ENCODE measurements at regions not wholly inside any gene's neighbourhood (a gene's known extent, or its start where the extent isn't known, plus 50 kb on each side); places are given as distances from the start of the nearest gene placed in this dataset.
"Not testable (repeated sequence)": the region's sequence is repeated elsewhere in the genome, so short reads cannot be mapped to it uniquely, and the experiment has no call there.

- Mint-ChIP-seq H3K4me1 (peaks cover 24% of the 10 kb centered on the region), H3K27me3 (ENCODE audit: insufficient read depth, low read depth) (no peaks in the 10 kb centered on the region), H3K4me3 (no peak overlapping the region), H3K27ac (no peak overlapping the region), H3K9me3 (peaks cover 2% of the 10 kb centered on the region), H3K36me3 (peaks cover 2% of the 10 kb centered on the region)
- Histone ChIP-seq H3K27ac (no peak overlapping the region), H4K20me1 (ENCODE audit: low read depth) (no peaks in the 10 kb centered on the region), H3K9me3 (ENCODE audit: low read depth) (no peaks in the 10 kb centered on the region), H3K4me3 (no peak overlapping the region), H3K4me2 (no peak overlapping the region), H2AFZ (replicated peaks) (no peak overlapping the region), H3K9ac (no peak overlapping the region), H3K27me3 (no peaks in the 10 kb centered on the region), H3F3A (ENCODE audit: low read depth) (no peaks in the 10 kb centered on the region), H3K4me1 (peaks cover 7% of the 10 kb centered on the region), H3K79me2 (ENCODE audit: low read depth) (no peaks in the 10 kb centered on the region), H3K36me3 (no peaks in the 10 kb centered on the region)
- DNase-seq (ENCODE audit: low spot score): no peak
- TF ChIP-seq EZH2 (IDR thresholded peaks at IDR 0.05): no peak
- no peak for TF ChIP-seq CTCF (IDR thresholded peaks at IDR 0.05)
- TF ChIP-seq EZH2phosphoT487 (IDR thresholded peaks at IDR 0.05): no peak
These were observed 132.8 kb downstream of the LAT start for GRCh38 chr16:29117631-29118030.

- no peaks in the 10 kb centered on the region for H3K9me3 Mint-ChIP-seq
These were observed 132.1 kb downstream of the LAT start for GRCh38 chr16:29116980-29117379.

GRCh38 chr16:29116207-29116606 is 131.4 kb downstream of the LAT start:
- H3K27me3 Mint-ChIP-seq (ENCODE audit: insufficient read depth, low read depth); DNase-seq (ENCODE audit: low spot score): not testable (repeated sequence)

More at GRCh38 chr16:29116980-29117379, 132.1 kb downstream of the LAT start:
- no peak overlapping the region for H3K4me3 ChIP-seq
- no peaks in the 10 kb centered on the region for H3K27me3 Mint-ChIP-seq (ENCODE audit: insufficient read depth, low read depth)
- H3K4me2 ChIP-seq: no peak overlapping the region
- H4K20me1 ChIP-seq (ENCODE audit: low read depth): no peaks in the 10 kb centered on the region
- no peak for DNase-seq (ENCODE audit: low spot score)
- no peak overlapping the region for H2AFZ ChIP-seq (replicated peaks)
- H3F3A ChIP-seq (ENCODE audit: low read depth): no peaks in the 10 kb centered on the region
- H3K9me3 ChIP-seq (ENCODE audit: low read depth): no peaks in the 10 kb centered on the region
- no peak overlapping the region for H3K27ac Mint-ChIP-seq
- H3K27ac ChIP-seq: no peak overlapping the region
- no peaks in the 10 kb centered on the region for H3K36me3 Mint-ChIP-seq
- no peaks in the 10 kb centered on the region for H3K36me3 ChIP-seq
- H3K27me3 ChIP-seq: no peaks in the 10 kb centered on the region
- no peak overlapping the region for H3K4me3 Mint-ChIP-seq
- TF ChIP-seq EZH2phosphoT487 (IDR thresholded peaks at IDR 0.05) (no peak), EZH2 (IDR thresholded peaks at IDR 0.05) (no peak), CTCF (IDR thresholded peaks at IDR 0.05) (no peak)
- peaks cover 30% of the 10 kb centered on the region for H3K4me1 Mint-ChIP-seq
- H3K4me1 ChIP-seq: peaks cover 7% of the 10 kb centered on the region
- H3K79me2 ChIP-seq (ENCODE audit: low read depth): no peaks in the 10 kb centered on the region
- H3K9ac ChIP-seq: no peak overlapping the region

GRCh38 chr16:29115802-29116141 is 130.9 kb downstream of the LAT start:
- not testable (repeated sequence) for H3K27ac ChIP-seq; H4K20me1 ChIP-seq (ENCODE audit: low read depth); H3K27ac Mint-ChIP-seq; H3K9me3 Mint-ChIP-seq; H3F3A ChIP-seq (ENCODE audit: low read depth); H3K36me3 Mint-ChIP-seq; H3K4me1 ChIP-seq; H3K4me2 ChIP-seq; H3K4me3 Mint-ChIP-seq; H3K36me3 ChIP-seq; H3K79me2 ChIP-seq (ENCODE audit: low read depth); H3K27me3 Mint-ChIP-seq (ENCODE audit: insufficient read depth, low read depth); H3K9me3 ChIP-seq (ENCODE audit: low read depth); H3K4me3 ChIP-seq; H3K27me3 ChIP-seq; H3K9ac ChIP-seq; DNase-seq (ENCODE audit: low spot score); H2AFZ ChIP-seq (replicated peaks)
- peaks cover 31% of the 10 kb centered on the region for H3K4me1 Mint-ChIP-seq

More at GRCh38 chr16:29116207-29116606, 131.4 kb downstream of the LAT start:
- not testable (repeated sequence) for H3K9me3 ChIP-seq (ENCODE audit: low read depth); H3K4me1 ChIP-seq; H3K9me3 Mint-ChIP-seq; H3F3A ChIP-seq (ENCODE audit: low read depth); H3K27me3 ChIP-seq; H3K79me2 ChIP-seq (ENCODE audit: low read depth); H3K4me2 ChIP-seq; H2AFZ ChIP-seq (replicated peaks); H3K9ac ChIP-seq; H3K36me3 ChIP-seq; H3K4me3 Mint-ChIP-seq; H3K27ac Mint-ChIP-seq; H3K36me3 Mint-ChIP-seq; H3K4me3 ChIP-seq; H3K27ac ChIP-seq; H4K20me1 ChIP-seq (ENCODE audit: low read depth)
- peaks cover 32% of the 10 kb centered on the region for H3K4me1 Mint-ChIP-seq
